ENCODE measurements at regions not wholly inside any gene's neighbourhood (a gene's known extent, or its start where the extent isn't known, plus 50 kb on each side); places are given as distances from the start of the nearest gene placed in this dataset.

GRCh38 chr3:174336784-174337183 lies 522.4 kb upstream of the NAALADL2 start:
- TF ChIP-seq REST (IDR thresholded peaks at IDR 0.05; ENCODE audit: low read depth) (no peak), USF1 (IDR thresholded peaks at IDR 0.05) (no peak), EP300 (IDR thresholded peaks at IDR 0.05; ENCODE audit: borderline replicate concordance) (no peak), MAX (IDR thresholded peaks at IDR 0.05) (no peak), CEBPB (IDR thresholded peaks at IDR 0.05) (no peak), TAF1 (IDR thresholded peaks at IDR 0.05; ENCODE audit: low read depth) (no peak), YY1 (IDR thresholded peaks at IDR 0.05; ENCODE audit: low read depth) (no peak)
